ENCODE measurements at regions not wholly inside any gene's neighbourhood (a gene's known extent, or its start where the extent isn't known, plus 50 kb on each side); places are given as distances from the start of the nearest gene placed in this dataset.

DNA sequence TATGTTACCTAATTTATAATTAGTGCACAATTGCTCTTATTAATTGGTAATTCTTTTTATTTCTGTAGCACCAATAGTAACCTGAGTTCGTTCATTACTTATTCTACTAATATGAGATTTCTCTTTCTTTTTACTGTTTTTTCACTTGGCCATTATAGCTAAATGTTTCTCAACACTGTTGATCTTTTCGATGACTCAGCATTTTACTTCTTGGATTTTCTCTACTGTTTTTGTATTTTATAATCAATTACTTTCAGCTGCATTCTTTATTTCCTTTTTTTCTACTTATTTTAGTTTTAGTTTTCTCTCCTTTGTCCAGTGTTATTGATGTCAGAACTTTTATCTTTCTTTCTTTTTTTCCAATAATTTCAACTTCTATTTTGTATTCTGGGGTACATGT is 589.4 kb upstream of the SOX11 start:
- Histone ChIP-seq H3K36me3 (no peaks in the 10 kb centered on the region), H3K4me1 (no peaks in the 10 kb centered on the region), H3K4me3 (no peak overlapping the region), H3K9me3 (no peaks in the 10 kb centered on the region), H3K27ac (no peak overlapping the region), H3K27me3 (no peaks in the 10 kb centered on the region)
- no peak for DNase-seq
- intact Hi-C loops (cut with DNase I; ENCODE audit: low total_unique reads) = no loop called here
- TF ChIP-seq, protein P1, sequence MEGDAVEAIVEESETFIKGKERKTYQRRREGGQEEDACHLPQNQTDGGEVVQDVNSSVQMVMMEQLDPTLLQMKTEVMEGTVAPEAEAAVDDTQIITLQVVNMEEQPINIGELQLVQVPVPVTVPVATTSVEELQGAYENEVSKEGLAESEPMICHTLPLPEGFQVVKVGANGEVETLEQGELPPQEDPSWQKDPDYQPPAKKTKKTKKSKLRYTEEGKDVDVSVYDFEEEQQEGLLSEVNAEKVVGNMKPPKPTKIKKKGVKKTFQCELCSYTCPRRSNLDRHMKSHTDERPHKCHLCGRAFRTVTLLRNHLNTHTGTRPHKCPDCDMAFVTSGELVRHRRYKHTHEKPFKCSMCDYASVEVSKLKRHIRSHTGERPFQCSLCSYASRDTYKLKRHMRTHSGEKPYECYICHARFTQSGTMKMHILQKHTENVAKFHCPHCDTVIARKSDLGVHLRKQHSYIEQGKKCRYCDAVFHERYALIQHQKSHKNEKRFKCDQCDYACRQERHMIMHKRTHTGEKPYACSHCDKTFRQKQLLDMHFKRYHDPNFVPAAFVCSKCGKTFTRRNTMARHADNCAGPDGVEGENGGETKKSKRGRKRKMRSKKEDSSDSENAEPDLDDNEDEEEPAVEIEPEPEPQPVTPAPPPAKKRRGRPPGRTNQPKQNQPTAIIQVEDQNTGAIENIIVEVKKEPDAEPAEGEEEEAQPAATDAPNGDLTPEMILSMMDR (IDR thresholded peaks at IDR 0.05) = no peak

DNA sequence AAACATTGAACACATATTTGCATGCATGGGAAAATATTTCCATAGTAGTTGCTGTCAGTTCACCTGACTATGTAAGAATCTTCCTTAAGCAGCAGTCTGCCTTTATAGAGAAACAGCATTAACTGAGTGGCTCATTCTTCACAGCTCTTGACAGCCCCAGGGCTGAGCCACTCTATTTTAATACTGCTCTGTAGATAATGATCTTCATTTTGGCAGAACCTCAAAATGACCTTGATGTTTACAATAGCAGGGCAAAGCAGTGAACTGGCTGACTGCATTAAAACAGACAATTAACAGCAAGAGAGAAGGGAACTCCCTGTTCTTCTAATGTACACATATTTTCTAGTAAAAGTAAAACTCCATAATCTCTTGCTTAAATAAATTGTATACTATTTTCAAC is 580.6 kb upstream of the SOX11 start:
- Histone ChIP-seq H3K36me3 (no peaks in the 10 kb centered on the region), H3K4me1 (no peaks in the 10 kb centered on the region), H3K27ac (no peak overlapping the region), H3K9me3 (peaks cover 4 to 28% (median 8%) of the 10 kb centered on the region in 3 donors), H3K4me3 (no peak overlapping the region), H3K27me3 (no peaks in the 10 kb centered on the region)
- intact Hi-C loops (cut with DNase I; ENCODE audit: low total_unique reads) = no loop called here
- DNase-seq = no peak
- TF ChIP-seq, protein P1 (IDR thresholded peaks at IDR 0.05) = no peak

DNA sequence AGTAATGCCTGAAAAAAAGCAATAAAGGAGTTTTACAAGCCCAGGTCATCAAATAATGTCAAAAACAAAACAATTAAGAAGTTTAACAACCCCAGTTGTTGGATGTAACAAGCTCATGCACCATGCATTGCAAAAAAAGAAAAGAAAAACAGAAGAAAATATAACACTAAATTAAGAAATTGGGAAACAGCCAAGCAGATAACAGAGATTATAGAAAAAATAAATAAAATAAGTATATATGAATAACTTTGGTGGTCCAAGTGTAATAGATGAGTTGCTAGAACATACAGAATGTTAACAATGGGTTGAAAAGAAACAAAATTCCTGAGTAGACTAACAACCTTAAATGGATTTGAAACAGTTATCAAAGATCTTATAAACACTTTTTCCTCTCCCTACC is 573.1 kb upstream of the SOX11 start:
- Histone ChIP-seq H3K4me1 (no peaks in the 10 kb centered on the region), H3K4me3 (no peak overlapping the region), H3K27me3 (no peaks in the 10 kb centered on the region), H3K9me3 (peaks cover 3 to 9% (median 4%) of the 10 kb centered on the region in 3 donors), H3K36me3 (no peaks in the 10 kb centered on the region), H3K27ac (no peak overlapping the region)
- intact Hi-C loops (cut with DNase I; ENCODE audit: low total_unique reads) = no loop called here
- TF ChIP-seq, protein P1 (IDR thresholded peaks at IDR 0.05) = no peak
- no peak for DNase-seq

DNA sequence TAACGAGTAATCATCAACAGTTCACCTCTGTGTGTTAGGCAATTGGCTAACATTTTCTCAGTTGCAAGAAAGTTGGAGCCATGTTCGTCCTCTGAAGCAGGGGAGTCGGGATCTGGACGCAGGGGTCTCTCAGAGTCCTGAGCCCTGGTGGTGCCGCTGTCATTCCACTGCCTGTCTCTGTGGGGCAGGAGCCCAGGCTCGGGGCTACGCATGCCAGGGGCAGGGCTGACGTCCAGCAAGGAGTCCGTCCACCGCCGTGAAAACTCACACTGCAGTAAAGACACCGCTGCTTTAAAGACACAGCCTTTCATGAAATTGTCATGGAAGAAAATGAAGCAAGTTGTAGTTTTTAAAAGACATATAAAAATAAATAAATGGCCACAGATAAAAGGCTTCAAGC is 571.1 kb upstream of the SOX11 start:
- H3K27ac ChIP-seq = no peak overlapping the region
- no peaks in the 10 kb centered on the region for H3K36me3 ChIP-seq
- H3K4me1 ChIP-seq = no peaks in the 10 kb centered on the region
- H3K9me3 ChIP-seq = no peaks in the 10 kb centered on the region
- intact Hi-C loops (cut with DNase I; ENCODE audit: low total_unique reads) = no loop called here
- H3K27me3 ChIP-seq = no peaks in the 10 kb centered on the region
- TF ChIP-seq, protein P1 (IDR thresholded peaks at IDR 0.05) = no peak
- DNase-seq = no peak
- no peak overlapping the region for H3K4me3 ChIP-seq

DNA sequence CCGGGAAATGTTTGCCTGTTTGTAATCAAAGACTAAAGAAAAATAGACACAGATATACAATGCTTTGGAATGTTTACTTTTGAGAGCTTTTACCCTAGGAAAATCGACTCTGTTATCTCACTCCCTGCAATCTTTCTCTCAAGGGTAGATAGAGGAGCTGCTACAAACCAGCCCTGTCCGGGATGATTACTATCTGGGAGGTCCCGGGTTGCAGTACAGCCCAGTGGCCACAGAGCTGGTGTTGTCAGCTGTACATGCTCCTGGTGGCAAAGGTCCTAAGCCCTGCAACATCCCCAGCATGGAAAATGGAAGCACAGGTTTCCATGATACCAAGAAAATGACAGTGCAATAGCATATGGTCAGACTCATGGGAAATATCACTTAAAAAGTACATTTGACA is 570.5 kb upstream of the SOX11 start:
- no peak for DNase-seq
- Histone ChIP-seq H3K27me3 (no peaks in the 10 kb centered on the region), H3K27ac (no peak overlapping the region), H3K4me3 (no peak overlapping the region), H3K4me1 (no peaks in the 10 kb centered on the region), H3K9me3 (no peaks in the 10 kb centered on the region), H3K36me3 (no peaks in the 10 kb centered on the region)
- TF ChIP-seq, protein P1 (IDR thresholded peaks at IDR 0.05) = no peak
- intact Hi-C loops (cut with DNase I; ENCODE audit: low total_unique reads) = no loop called here

DNA sequence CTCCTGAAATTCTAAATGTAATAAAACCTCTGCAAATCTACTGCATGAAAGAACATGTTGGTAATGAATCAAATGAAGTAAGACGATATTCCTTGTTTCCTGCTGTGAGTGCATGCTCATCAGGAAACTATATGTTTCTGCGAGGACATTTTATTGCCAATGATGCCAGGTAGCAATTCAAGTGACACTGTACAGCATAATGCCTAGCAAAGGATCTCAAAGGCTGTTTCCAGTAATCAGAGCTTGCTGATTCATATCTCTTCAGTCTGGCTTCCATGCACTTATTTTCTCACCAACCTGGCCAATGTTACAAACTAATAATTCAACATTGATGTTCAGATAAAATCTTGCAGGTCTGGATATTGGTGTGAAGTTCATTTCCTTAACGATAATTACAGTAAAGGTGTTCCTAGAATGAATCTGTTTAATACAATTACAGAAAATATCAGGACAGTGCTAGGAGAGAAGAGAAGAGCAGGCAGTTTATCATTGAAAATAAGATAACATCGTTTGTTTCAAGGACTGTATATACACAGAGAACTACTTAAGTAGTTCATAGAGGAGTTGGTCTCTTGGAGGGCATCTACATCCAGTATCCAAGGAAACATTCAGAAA is 568.5 kb upstream of the SOX11 start:
- H3K4me3 ChIP-seq = no peak overlapping the region
- H3K36me3 ChIP-seq = no peaks in the 10 kb centered on the region
- no peak for DNase-seq
- intact Hi-C loops (cut with DNase I; ENCODE audit: low total_unique reads) = no loop called here
- no peaks in the 10 kb centered on the region for H3K9me3 ChIP-seq
- TF ChIP-seq, protein P1 (IDR thresholded peaks at IDR 0.05) = no peak
- no peaks in the 10 kb centered on the region for H3K27me3 ChIP-seq
- no peak overlapping the region for H3K27ac ChIP-seq
- no peaks in the 10 kb centered on the region for H3K4me1 ChIP-seq
